SK-N-SH treated with all-trans-retinoic acid at 6 μM for 48 hours (cell line): ENCODE measurements at regions not wholly inside any gene's neighbourhood (a gene's known extent, or its start where the extent isn't known, plus 50 kb on each side); places are given as distances from the start of the nearest gene placed in this dataset.

Source experiments
- ATAC-seq: fragments of 200-7000 bp; cut with Tn5 transposase; 3 replicates; pipeline ENCODE4 v1.9.1; 2020; ENCODE audit warnings: mild to moderate bottlenecking, moderate library complexity
- ARNTL ChIP-seq: fragments of 450-650 bp; formaldehyde crosslinking; IDR thresholded peaks from 2 replicates; pipeline ENCODE4 v1.5.0; 2020; ENCODE audit warnings: low read depth, mild to moderate bottlenecking, moderate library complexity, borderline replicate concordance
- BACH2 ChIP-seq: fragments of 250-450 bp; sonication (Bioruptor Pico); IDR thresholded peaks from 2 replicates; pipeline ENCODE4 v1.9.0; 2021; ENCODE audit warnings: mild to moderate bottlenecking, borderline replicate concordance
- CSDC2 ChIP-seq: fragments of 250-450 bp; sonication (Bioruptor Pico); IDR thresholded peaks from 2 replicates; pipeline ENCODE4 v1.5.0; 2020; ENCODE audit warnings: mild to moderate bottlenecking, moderate library complexity
- ESRRG ChIP-seq: fragments of 250-450 bp; sonication (Bioruptor Pico); IDR thresholded peaks from 2 replicates; pipeline ENCODE4 v1.6.1; 2021; ENCODE audit warnings: mild to moderate bottlenecking
- GLIS3 ChIP-seq: fragments of 250-450 bp; sonication (Bioruptor Pico); IDR thresholded peaks from 2 replicates; pipeline ENCODE4 v1.5.0; 2020; ENCODE audit warnings: mild to moderate bottlenecking, moderate library complexity
- ISL1 ChIP-seq: fragments of 250-450 bp; sonication (Bioruptor Pico); IDR thresholded peaks from 2 replicates; pipeline ENCODE4 v2.1.2; 2022; ENCODE audit warnings: mild to moderate bottlenecking, moderate library complexity
- OSR1 ChIP-seq: fragments of 250-450 bp; sonication (Bioruptor Pico); IDR thresholded peaks from 2 replicates; pipeline ENCODE4 v1.8.0; 2022; ENCODE audit warnings: moderate library complexity, mild to moderate bottlenecking, inconsistent platforms
- RARB ChIP-seq: fragments of 250-450 bp; sonication (Bioruptor Pico); IDR thresholded peaks from 2 replicates; pipeline ENCODE4 v1.8.0; 2021; ENCODE audit warnings: mild to moderate bottlenecking, moderate library complexity
- SNAI2 ChIP-seq: fragments of 250-450 bp; sonication (Bioruptor Pico); IDR thresholded peaks from 2 replicates; pipeline ENCODE4 v1.5.0; 2020; ENCODE audit warnings: mild to moderate bottlenecking, moderate library complexity
- TCF4 ChIP-seq: fragments of 250-450 bp; sonication (Bioruptor Pico); IDR thresholded peaks from 2 replicates; pipeline ENCODE4 v1.8.0; 2021; ENCODE audit warnings: mild to moderate bottlenecking, moderate library complexity, borderline replicate concordance
- TOX ChIP-seq: fragments of 250-450 bp; sonication (Bioruptor Pico); IDR thresholded peaks from 2 replicates; pipeline ENCODE4 v1.8.0; 2021; ENCODE audit warnings: mild to moderate bottlenecking, moderate library complexity, borderline replicate concordance
- ZC3H10 ChIP-seq: fragments of 250-450 bp; sonication (Bioruptor Pico); IDR thresholded peaks from 2 replicates; pipeline ENCODE4 v1.5.1; 2021; ENCODE audit warnings: mild to moderate bottlenecking, moderate library complexity
- ZFP3 ChIP-seq: fragments of 250-450 bp; sonication (Bioruptor Pico); IDR thresholded peaks from 2 replicates; pipeline ENCODE4 v1.5.0; 2020; ENCODE audit warnings: mild to moderate bottlenecking, moderate library complexity
- ZFP30 ChIP-seq: fragments of 450-650 bp; formaldehyde crosslinking; IDR thresholded peaks from 2 replicates; pipeline ENCODE4 v1.5.0; 2022; ENCODE audit warnings: mild to moderate bottlenecking, moderate library complexity
- ZNF565 ChIP-seq: fragments of 450-650 bp; formaldehyde crosslinking; conservative IDR thresholded peaks from 2 replicates; pipeline ENCODE4 v1.5.0; 2020; ENCODE audit warnings: low read depth, mild to moderate bottlenecking, moderate library complexity
- ZNF70 ChIP-seq: fragments of 450-650 bp; formaldehyde crosslinking; IDR thresholded peaks from 2 replicates; pipeline ENCODE4 v1.5.0; 2020; ENCODE audit warnings: mild to moderate bottlenecking, moderate library complexity
- ZNF8 ChIP-seq: fragments of 450-650 bp; formaldehyde crosslinking; IDR thresholded peaks from 2 replicates; pipeline ENCODE4 v1.5.0; 2020; ENCODE audit warnings: mild to moderate bottlenecking, moderate library complexity
- TF ChIP-seq, protein P1 (sequence below): fragments of 250-450 bp; sonication (Bioruptor Pico); IDR thresholded peaks from 2 replicates; pipeline ENCODE4 v1.8.0; 2021; ENCODE audit warnings: low read depth, mild to moderate bottlenecking, moderate library complexity, borderline replicate concordance
- TF ChIP-seq, protein P2 (sequence below): fragments of 250-450 bp; sonication (Bioruptor Pico); IDR thresholded peaks from 2 replicates; pipeline ENCODE4 v1.5.0; 2020; ENCODE audit warnings: mild to moderate bottlenecking, moderate library complexity
- TF ChIP-seq, protein P3 (sequence below): fragments of 250-450 bp; sonication (Bioruptor Pico); IDR thresholded peaks from 2 replicates; pipeline ENCODE4 v1.8.0; 2020; ENCODE audit warnings: mild to moderate bottlenecking, moderate library complexity, borderline replicate concordance
- TF ChIP-seq, protein P4 (sequence below): fragments of 250-450 bp; sonication (Bioruptor Pico); IDR thresholded peaks from 2 replicates; pipeline ENCODE4 v1.5.1; 2020; ENCODE audit warnings: low read depth, mild to moderate bottlenecking, moderate library complexity

DNA sequence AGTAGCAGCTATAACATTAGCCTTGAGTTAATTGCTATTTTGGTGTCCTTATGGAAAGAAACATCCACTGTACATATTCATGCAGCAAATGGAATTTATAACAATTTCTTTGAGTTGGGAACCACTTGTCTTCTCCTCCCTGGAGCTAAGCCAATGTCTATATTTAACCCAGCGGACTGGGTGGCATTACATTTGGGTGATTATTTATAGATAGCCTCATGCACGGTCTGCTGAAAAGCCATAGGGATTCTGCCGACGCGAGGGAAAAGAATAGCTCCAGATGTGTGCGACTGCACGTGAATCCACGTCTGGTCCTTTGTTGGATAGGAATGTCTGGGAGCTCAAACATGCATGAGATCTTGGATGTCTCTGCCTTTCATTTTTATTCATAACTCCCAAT, 157.5 kb upstream of the BRINP1 start:
- ATAC-seq, result no peak
- no peak for TF ChIP-seq ZC3H10 (CRISPR knock-in tag)
- TF ChIP-seq OSR1 (CRISPR knock-in tag), result no peak
- TF ChIP-seq GLIS3, result no peak
- no peak for TF ChIP-seq TOX
- no peak for TF ChIP-seq ESRRG (CRISPR knock-in tag)
- TF ChIP-seq ARNTL, result no peak
- no peak for TF ChIP-seq ZNF565 (CRISPR knock-in tag)
- no peak for TF ChIP-seq RARB

DNA sequence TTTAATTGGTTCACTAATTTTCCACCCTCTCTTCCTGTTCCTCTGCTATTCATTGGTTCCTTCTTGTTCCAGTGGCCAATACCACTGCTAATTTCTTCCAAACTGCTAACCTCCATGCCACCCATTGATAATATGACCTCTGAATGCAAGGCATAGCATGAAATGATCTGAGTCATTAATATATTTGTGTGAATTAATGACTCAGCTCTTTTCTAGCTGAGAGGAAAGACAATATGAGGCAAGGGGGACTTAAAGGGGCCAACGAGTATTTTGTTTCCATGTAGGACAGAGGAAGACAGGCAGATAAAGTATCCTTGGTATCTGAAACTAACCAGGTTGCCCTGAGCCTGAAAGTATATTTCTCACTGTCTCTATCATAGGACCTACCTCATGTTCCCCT, 154.3 kb upstream of the BRINP1 start:
- ATAC-seq, result no peak
- no peak for TF ChIP-seq ISL1 (CRISPR knock-in tag)
- no peak for TF ChIP-seq ZFP3 (CRISPR knock-in tag)
- no peak for TF ChIP-seq ZNF70
- no peak for TF ChIP-seq OSR1 (CRISPR knock-in tag)
- TF ChIP-seq, all 23 proteins: peak for 0

DNA sequence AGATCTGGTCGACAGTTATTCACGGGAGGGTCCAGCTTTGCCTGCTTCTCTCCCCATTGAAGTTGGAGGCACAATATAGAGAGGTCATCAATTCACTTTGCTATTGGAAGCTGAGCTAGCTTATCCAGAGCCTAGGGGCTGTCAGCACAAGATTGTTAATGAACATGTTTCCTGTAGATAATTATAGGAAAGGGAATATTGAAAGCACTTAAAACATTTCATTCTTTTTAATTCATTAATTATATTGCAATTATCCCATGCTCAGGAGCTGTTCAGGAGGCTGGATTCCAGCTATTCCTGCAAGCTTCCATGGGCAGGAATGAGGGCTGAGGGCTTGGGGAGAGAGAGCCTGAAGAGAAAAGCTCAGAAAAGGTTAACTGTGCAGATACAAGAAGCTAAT, 153.1 kb upstream of the BRINP1 start:
- no peak for ATAC-seq
- TF ChIP-seq CSDC2 (CRISPR knock-in tag) (no peak), BACH2 (CRISPR knock-in tag) (no peak)

DNA sequence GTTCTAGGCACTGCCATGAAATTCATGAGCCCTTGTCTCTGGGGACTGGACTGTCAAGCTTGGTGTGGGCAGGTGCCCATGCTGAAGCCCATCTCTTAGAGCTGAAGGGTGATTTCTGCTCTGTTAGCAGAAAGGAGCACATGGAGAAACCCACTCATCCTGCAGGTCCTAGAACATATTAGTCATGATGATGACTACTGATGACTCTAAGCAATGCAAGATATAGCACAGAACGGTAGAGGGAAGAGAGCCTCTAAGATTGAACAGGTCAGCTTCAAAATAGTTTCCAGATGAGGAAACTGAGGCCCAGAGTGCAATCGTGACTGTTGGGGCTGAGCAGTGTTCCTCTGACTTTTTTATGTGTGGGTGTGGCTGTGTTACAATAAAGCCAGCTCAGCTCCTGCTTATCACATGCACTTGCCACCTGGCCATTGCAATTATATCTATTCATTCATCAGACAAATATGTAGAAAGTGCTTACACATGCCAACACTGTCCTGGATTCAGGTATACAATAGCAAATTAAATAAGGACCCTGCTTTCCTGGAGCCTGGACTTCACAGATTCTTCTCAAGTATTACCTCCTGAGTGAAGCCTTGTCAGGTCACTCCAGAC, 140.2 kb upstream of the BRINP1 start:
- no peak for TF ChIP-seq TOX
- TF ChIP-seq, protein P1, sequence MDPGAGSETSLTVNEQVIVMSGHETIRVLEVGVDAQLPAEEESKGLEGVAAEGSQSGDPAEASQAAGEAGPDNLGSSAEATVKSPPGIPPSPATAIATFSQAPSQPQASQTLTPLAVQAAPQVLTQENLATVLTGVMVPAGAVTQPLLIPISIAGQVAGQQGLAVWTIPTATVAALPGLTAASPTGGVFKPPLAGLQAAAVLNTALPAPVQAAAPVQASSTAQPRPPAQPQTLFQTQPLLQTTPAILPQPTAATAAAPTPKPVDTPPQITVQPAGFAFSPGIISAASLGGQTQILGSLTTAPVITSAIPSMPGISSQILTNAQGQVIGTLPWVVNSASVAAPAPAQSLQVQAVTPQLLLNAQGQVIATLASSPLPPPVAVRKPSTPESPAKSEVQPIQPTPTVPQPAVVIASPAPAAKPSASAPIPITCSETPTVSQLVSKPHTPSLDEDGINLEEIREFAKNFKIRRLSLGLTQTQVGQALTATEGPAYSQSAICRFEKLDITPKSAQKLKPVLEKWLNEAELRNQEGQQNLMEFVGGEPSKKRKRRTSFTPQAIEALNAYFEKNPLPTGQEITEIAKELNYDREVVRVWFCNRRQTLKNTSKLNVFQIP, result no peak
- TF ChIP-seq ZC3H10 (CRISPR knock-in tag), result no peak
- TF ChIP-seq ESRRG (CRISPR knock-in tag), result no peak
- TF ChIP-seq SNAI2 (CRISPR knock-in tag), result no peak
- no peak for TF ChIP-seq OSR1 (CRISPR knock-in tag)
- no peak for TF ChIP-seq BACH2 (CRISPR knock-in tag)
- TF ChIP-seq CSDC2 (CRISPR knock-in tag), result no peak
- no peak for TF ChIP-seq GLIS3
- TF ChIP-seq, protein P2, sequence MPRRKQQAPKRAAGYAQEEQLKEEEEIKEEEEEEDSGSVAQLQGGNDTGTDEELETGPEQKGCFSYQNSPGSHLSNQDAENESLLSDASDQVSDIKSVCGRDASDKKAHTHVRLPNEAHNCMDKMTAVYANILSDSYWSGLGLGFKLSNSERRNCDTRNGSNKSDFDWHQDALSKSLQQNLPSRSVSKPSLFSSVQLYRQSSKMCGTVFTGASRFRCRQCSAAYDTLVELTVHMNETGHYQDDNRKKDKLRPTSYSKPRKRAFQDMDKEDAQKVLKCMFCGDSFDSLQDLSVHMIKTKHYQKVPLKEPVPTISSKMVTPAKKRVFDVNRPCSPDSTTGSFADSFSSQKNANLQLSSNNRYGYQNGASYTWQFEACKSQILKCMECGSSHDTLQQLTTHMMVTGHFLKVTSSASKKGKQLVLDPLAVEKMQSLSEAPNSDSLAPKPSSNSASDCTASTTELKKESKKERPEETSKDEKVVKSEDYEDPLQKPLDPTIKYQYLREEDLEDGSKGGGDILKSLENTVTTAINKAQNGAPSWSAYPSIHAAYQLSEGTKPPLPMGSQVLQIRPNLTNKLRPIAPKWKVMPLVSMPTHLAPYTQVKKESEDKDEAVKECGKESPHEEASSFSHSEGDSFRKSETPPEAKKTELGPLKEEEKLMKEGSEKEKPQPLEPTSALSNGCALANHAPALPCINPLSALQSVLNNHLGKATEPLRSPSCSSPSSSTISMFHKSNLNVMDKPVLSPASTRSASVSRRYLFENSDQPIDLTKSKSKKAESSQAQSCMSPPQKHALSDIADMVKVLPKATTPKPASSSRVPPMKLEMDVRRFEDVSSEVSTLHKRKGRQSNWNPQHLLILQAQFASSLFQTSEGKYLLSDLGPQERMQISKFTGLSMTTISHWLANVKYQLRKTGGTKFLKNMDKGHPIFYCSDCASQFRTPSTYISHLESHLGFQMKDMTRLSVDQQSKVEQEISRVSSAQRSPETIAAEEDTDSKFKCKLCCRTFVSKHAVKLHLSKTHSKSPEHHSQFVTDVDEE (CRISPR knock-in tag), result no peak
- TF ChIP-seq, protein P3, sequence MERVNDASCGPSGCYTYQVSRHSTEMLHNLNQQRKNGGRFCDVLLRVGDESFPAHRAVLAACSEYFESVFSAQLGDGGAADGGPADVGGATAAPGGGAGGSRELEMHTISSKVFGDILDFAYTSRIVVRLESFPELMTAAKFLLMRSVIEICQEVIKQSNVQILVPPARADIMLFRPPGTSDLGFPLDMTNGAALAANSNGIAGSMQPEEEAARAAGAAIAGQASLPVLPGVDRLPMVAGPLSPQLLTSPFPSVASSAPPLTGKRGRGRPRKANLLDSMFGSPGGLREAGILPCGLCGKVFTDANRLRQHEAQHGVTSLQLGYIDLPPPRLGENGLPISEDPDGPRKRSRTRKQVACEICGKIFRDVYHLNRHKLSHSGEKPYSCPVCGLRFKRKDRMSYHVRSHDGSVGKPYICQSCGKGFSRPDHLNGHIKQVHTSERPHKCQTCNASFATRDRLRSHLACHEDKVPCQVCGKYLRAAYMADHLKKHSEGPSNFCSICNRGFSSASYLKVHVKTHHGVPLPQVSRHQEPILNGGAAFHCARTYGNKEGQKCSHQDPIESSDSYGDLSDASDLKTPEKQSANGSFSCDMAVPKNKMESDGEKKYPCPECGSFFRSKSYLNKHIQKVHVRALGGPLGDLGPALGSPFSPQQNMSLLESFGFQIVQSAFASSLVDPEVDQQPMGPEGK (CRISPR knock-in tag), result no peak
- no peak for TF ChIP-seq ISL1 (CRISPR knock-in tag)
- TF ChIP-seq ZNF8 (CRISPR knock-in tag), result no peak
- TF ChIP-seq ZFP30 (CRISPR knock-in tag), result no peak
- TF ChIP-seq TCF4, result no peak
- TF ChIP-seq, protein P4, sequence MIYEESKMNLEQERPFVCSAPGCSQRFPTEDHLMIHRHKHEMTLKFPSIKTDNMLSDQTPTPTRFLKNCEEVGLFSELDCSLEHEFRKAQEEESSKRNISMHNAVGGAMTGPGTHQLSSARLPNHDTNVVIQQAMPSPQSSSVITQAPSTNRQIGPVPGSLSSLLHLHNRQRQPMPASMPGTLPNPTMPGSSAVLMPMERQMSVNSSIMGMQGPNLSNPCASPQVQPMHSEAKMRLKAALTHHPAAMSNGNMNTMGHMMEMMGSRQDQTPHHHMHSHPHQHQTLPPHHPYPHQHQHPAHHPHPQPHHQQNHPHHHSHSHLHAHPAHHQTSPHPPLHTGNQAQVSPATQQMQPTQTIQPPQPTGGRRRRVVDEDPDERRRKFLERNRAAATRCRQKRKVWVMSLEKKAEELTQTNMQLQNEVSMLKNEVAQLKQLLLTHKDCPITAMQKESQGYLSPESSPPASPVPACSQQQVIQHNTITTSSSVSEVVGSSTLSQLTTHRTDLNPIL (CRISPR knock-in tag), result no peak
- ATAC-seq, result no peak

DNA sequence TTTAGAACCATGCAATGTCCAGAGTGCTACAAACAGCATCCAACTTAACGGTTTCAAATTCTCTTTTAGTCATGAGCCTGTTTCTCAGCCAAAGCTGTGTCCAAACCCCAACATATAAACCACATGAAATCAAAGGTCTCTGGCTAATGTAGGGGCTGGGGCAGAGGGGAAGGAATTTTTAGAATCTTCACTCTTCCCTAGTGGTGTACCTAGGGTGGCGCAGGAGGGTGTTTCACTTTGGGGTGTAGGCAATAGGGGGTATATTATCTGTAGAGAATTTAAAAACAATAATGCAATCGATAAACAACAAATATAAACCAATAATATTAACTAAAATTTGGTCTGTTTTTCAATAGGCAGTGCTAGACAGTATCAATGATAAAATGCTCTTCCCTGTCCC, 132.1 kb upstream of the BRINP1 start:
- no peak for ATAC-seq
- no peak for TF ChIP-seq OSR1 (CRISPR knock-in tag)
- TF ChIP-seq ARNTL, result no peak
- no peak for TF ChIP-seq ZFP3 (CRISPR knock-in tag)
